CD4-positive, alpha-beta memory T cell (primary cell): ENCODE measurements at regions not wholly inside any gene's neighbourhood (a gene's known extent, or its start where the extent isn't known, plus 50 kb on each side); places are given as distances from the start of the nearest gene placed in this dataset.
"Not testable (repeated sequence)": the region's sequence is repeated elsewhere in the genome, so short reads cannot be mapped to it uniquely, and the experiment has no call there.

Experiments
- CTCF ChIA-PET: fragments of 350-600 bp; sonication (Branson Sonifier 250); formaldehyde crosslinking; loops from one replicate; lab custom pipeline; 2021; ENCODE audit warnings: inconsistent platforms; ENCODE audit not compliant: partially characterized antibody; lab: Charles Lee
- POLR2A ChIA-PET: fragments of 350-600 bp; sonication (Branson Sonifier 250); formaldehyde crosslinking; loops from one replicate; lab custom pipeline; 2021; ENCODE audit not compliant: partially characterized antibody; lab: Charles Lee
- DNase-seq, 5 donors: peaks; one replicate each; pipeline versions ENCODE4 v3.0.0 to v3.0.0-alpha.2; 2020 to 2022; ENCODE audit warnings: mixed read lengths in 1 of 5
- H3K27ac ChIP-seq: one replicate; pipeline ENCODE4 v1.7.0; 2013; ENCODE audit warnings: low read depth, low read length
- H3K27me3 ChIP-seq: 2 replicates; pipeline ENCODE4 v1.7.0; 2013; ENCODE audit warnings: mild to moderate bottlenecking, low read length, moderate library complexity; ENCODE audit not compliant: insufficient read depth
- H3K36me3 ChIP-seq: 2 replicates; pipeline ENCODE4 v1.7.0; 2013; ENCODE audit warnings: mild to moderate bottlenecking, low read length, moderate library complexity; ENCODE audit not compliant: insufficient read depth
- H3K4me1 ChIP-seq: 2 replicates; pipeline ENCODE4 v1.7.0; 2013; ENCODE audit warnings: mild to moderate bottlenecking, low read length, moderate library complexity; ENCODE audit not compliant: insufficient read depth
- H3K4me3 ChIP-seq, 2 donors: one replicate each; pipeline ENCODE4 v1.7.0; 2013; ENCODE audit warnings: low read length in 2 of 2, mild to moderate bottlenecking in 1 of 2
- H3K9me3 ChIP-seq, 2 donors: one replicate each; pipeline ENCODE4 v1.7.0; 2013; ENCODE audit warnings: low read length in 2 of 2, control low read depth in 1 of 2; ENCODE audit not compliant: control insufficient read depth in 1 of 2
- H3K27ac Mint-ChIP-seq, 7 donors: one replicate each; pipeline ENCODE4 v1.8.0; 2020 to 2021; ENCODE audit warnings: mixed read lengths in 7 of 7, mild to moderate bottlenecking in 6 of 7, inconsistent platforms in 3 of 7, moderate library complexity in 3 of 7
- H3K27me3 Mint-ChIP-seq, 2 donors: one replicate each; pipeline ENCODE4 v1.8.0; 2020 to 2021; ENCODE audit warnings: mixed read lengths in 2 of 2
- H3K36me3 Mint-ChIP-seq, 2 donors: one replicate each; pipeline ENCODE4 v1.8.0; 2020 to 2021; ENCODE audit warnings: mixed read lengths in 2 of 2, inconsistent platforms in 1 of 2, mild to moderate bottlenecking in 1 of 2
- H3K4me1 Mint-ChIP-seq, 4 donors: one replicate each; pipeline ENCODE4 v1.8.0; 2020 to 2021; ENCODE audit warnings: mixed read lengths in 4 of 4, mild to moderate bottlenecking in 1 of 4
- H3K4me3 Mint-ChIP-seq, 8 donors: one replicate each; pipeline ENCODE4 v1.8.0; 2020 to 2021; ENCODE audit warnings: mixed read lengths in 8 of 8, mild to moderate bottlenecking in 7 of 8, moderate library complexity in 6 of 8, inconsistent platforms in 3 of 8
- H3K9me3 Mint-ChIP-seq, 8 donors: one replicate each; pipeline ENCODE4 v1.8.0; 2020 to 2021; ENCODE audit warnings: mixed read lengths in 8 of 8, mild to moderate bottlenecking in 5 of 8, inconsistent platforms in 3 of 8, moderate library complexity in 1 of 8
- intact Hi-C: fragments of 100-400 bp; cut with micrococcal nuclease; formaldehyde crosslinking; loops from one replicate; pipeline ENCODE4 v1.15.1; 2023

GRCh38 chr2:109712123-109712449 is 82.0 kb upstream of the RGPD5 start:
- Histone ChIP-seq H3K27ac (no peak overlapping the region), H3K9me3 (no peaks in the 10 kb centered on the region), H3K4me1 (no peaks in the 10 kb centered on the region), H3K4me3 (no peak overlapping the region), H3K36me3 (no peaks in the 10 kb centered on the region), H3K27me3 (no peaks in the 10 kb centered on the region)
- CTCF ChIA-PET, result no interaction called here
- no peak for DNase-seq
- H3K27me3 Mint-ChIP-seq, result peaks cover 0 to 1% of the 10 kb centered on the region in 2 donors
- intact Hi-C loops, result no loop called here
- no peak overlapping the region for H3K27ac Mint-ChIP-seq
- POLR2A ChIA-PET, result no interaction called here
- no peak overlapping the region for H3K4me3 Mint-ChIP-seq
- no peaks in the 10 kb centered on the region for H3K9me3 Mint-ChIP-seq
- no peaks in the 10 kb centered on the region for H3K4me1 Mint-ChIP-seq
- no peaks in the 10 kb centered on the region for H3K36me3 Mint-ChIP-seq

DNA sequence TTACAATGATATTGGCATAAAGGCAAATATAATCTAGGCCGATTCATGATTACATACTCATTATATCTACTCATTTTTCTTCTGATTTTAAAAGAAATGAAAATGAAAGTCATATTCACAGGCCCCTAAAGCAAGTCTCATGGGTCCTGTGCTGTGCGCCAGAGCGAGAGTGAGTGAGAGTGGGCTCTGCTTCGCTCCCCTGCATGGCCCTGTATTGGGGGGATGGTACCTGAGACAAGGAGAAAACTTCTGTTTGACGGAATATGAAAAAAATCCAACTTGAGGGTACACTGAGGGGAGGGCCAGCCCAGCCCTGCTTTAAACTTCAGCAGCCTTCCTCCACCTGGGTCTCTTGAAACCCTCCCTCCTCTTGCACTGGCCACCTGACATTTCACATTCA is 81.4 kb upstream of the RGPD5 start:
- Histone ChIP-seq H3K27ac (no peak overlapping the region), H3K4me3 (no peak overlapping the region), H3K27me3 (no peaks in the 10 kb centered on the region), H3K36me3 (no peaks in the 10 kb centered on the region), H3K9me3 (no peaks in the 10 kb centered on the region), H3K4me1 (no peaks in the 10 kb centered on the region)
- POLR2A ChIA-PET, result no interaction called here
- CTCF ChIA-PET, result no interaction called here
- H3K9me3 Mint-ChIP-seq, result no peaks in the 10 kb centered on the region
- intact Hi-C loops, result no loop called here
- H3K27me3 Mint-ChIP-seq, result peaks cover 0 to 1% of the 10 kb centered on the region in 2 donors
- H3K36me3 Mint-ChIP-seq, result no peaks in the 10 kb centered on the region
- no peak overlapping the region for H3K27ac Mint-ChIP-seq
- no peaks in the 10 kb centered on the region for H3K4me1 Mint-ChIP-seq
- no peak overlapping the region for H3K4me3 Mint-ChIP-seq
- DNase-seq, result no peak

DNA sequence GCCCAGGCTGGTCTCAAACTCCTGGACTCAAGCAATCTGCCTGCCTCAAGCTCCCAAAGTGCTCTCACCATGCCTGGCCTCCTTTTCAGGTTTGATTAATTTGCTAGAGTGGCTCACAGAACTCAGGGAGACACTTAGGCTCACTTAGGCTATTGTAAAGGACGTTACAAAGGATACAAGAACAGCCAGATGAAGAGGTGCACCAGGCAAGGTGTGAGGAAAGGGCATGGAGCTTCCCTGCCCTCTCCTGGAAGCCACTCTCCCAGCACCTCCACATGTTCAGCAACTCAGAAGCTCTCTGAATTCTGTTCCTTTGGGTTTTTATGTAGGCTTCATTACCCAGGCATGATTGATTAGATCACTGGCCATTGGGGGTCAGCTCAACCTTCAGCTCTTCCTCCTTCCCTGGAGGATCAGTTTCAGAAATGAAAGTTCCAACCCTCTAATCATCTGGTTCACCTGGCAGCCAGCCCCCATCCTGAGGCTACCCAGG is 78.7 kb upstream of the RGPD5 start:
- ChIA-PET CTCF (no interaction called here), POLR2A (no interaction called here)
- Mint-ChIP-seq H3K36me3 (no peaks in the 10 kb centered on the region), H3K27me3 (no peaks in the 10 kb centered on the region), H3K9me3 (peaks cover 0 to 5% (median 1%) of the 10 kb centered on the region in 8 donors), H3K4me1 (no peaks in the 10 kb centered on the region), H3K27ac (no peak overlapping the region), H3K4me3 (no peak overlapping the region)
- H3K27ac ChIP-seq, result no peak overlapping the region
- H3K27me3 ChIP-seq, result no peaks in the 10 kb centered on the region
- no peak overlapping the region for H3K4me3 ChIP-seq
- H3K9me3 ChIP-seq, result no peaks in the 10 kb centered on the region
- no peaks in the 10 kb centered on the region for H3K4me1 ChIP-seq
- peak in 1 of 5 donors; percentile 2 for DNase-seq
- H3K36me3 ChIP-seq, result no peaks in the 10 kb centered on the region
- intact Hi-C loops, result no loop called here

- CTCF ChIA-PET, H3K4me1 Mint-ChIP-seq, POLR2A ChIA-PET, H3K9me3 ChIP-seq, H3K9me3 Mint-ChIP-seq, H3K4me1 ChIP-seq, intact Hi-C loops, H3K27ac Mint-ChIP-seq, H3K27ac ChIP-seq, H3K36me3 Mint-ChIP-seq, H3K27me3 Mint-ChIP-seq, H3K36me3 ChIP-seq, DNase-seq, H3K4me3 ChIP-seq, H3K27me3 ChIP-seq, H3K4me3 Mint-ChIP-seq: not testable (repeated sequence)
Observed at GRCh38 chr2:109716596-109716995, 77.5 kb upstream of the RGPD5 start.

DNA sequence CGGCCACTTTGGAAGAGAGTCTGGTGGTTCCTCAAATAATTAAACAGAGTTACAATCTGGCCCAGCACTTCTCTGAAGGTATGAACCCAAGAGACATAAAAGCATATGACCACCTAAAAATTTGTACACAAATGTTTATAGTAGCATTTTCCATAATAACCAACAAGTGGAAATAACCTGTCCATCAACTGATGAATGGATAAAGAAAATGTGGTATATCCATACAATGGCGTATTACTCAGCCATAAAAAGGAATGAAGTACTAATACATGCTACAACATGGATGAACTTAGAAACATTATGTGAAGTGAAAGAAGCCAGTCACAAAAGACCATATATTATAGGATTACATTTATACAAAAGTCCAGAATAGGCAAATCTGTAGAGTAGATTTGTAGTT is 76.0 kb upstream of the RGPD5 start:
- Mint-ChIP-seq H3K4me3 (no peak overlapping the region), H3K9me3 (peaks cover 0 to 5% (median 2%) of the 10 kb centered on the region in 8 donors), H3K4me1 (no peaks in the 10 kb centered on the region), H3K27ac (no peak overlapping the region), H3K27me3 (peaks cover 0 to 4% of the 10 kb centered on the region in 2 donors), H3K36me3 (no peaks in the 10 kb centered on the region)
- H3K27ac ChIP-seq, result no peak overlapping the region
- H3K27me3 ChIP-seq, result no peaks in the 10 kb centered on the region
- CTCF ChIA-PET, result no interaction called here
- H3K36me3 ChIP-seq, result no peaks in the 10 kb centered on the region
- H3K4me1 ChIP-seq, result no peaks in the 10 kb centered on the region
- no peaks in the 10 kb centered on the region for H3K9me3 ChIP-seq
- POLR2A ChIA-PET, result no interaction called here
- H3K4me3 ChIP-seq, result no peak overlapping the region
- intact Hi-C loops, result no loop called here
- DNase-seq, result no peak

- intact Hi-C loops, result no loop called here
- CTCF ChIA-PET, result no interaction called here
Observed at GRCh38 chr2:109719871-109720270, 74.2 kb upstream of the RGPD5 start.

GRCh38 chr2:109720380-109721106 is 73.6 kb upstream of the RGPD5 start:
- CTCF ChIA-PET, result no interaction called here
- no peak for DNase-seq
- Mint-ChIP-seq H3K4me3 (no peak overlapping the region), H3K9me3 (peaks cover 0 to 5% (median 3%) of the 10 kb centered on the region in 8 donors), H3K36me3 (no peaks in the 10 kb centered on the region), H3K4me1 (no peaks in the 10 kb centered on the region), H3K27ac (no peak overlapping the region), H3K27me3 (peaks cover 0 to 9% of the 10 kb centered on the region in 2 donors)
- Histone ChIP-seq H3K9me3 (no peaks in the 10 kb centered on the region), H3K36me3 (no peaks in the 10 kb centered on the region), H3K4me1 (no peaks in the 10 kb centered on the region), H3K27me3 (no peaks in the 10 kb centered on the region), H3K27ac (no peak overlapping the region), H3K4me3 (no peak overlapping the region)
- intact Hi-C loops, result no loop called here
- POLR2A ChIA-PET, result no interaction called here

More at GRCh38 chr2:109719871-109720270, 74.2 kb upstream of the RGPD5 start:
- POLR2A ChIA-PET, result no interaction called here
- peaks cover 0 to 5% (median 2%) of the 10 kb centered on the region in 8 donors for H3K9me3 Mint-ChIP-seq
- H3K4me3 Mint-ChIP-seq, result no peak overlapping the region
- H3K27me3 Mint-ChIP-seq, result peaks cover 0 to 6% of the 10 kb centered on the region in 2 donors
- Histone ChIP-seq H3K27ac (no peak overlapping the region), H3K4me1 (no peaks in the 10 kb centered on the region), H3K36me3 (no peaks in the 10 kb centered on the region), H3K9me3 (no peaks in the 10 kb centered on the region), H3K4me3 (no peak overlapping the region), H3K27me3 (no peaks in the 10 kb centered on the region)
- H3K36me3 Mint-ChIP-seq, result no peaks in the 10 kb centered on the region
- no peak overlapping the region for H3K27ac Mint-ChIP-seq
- H3K4me1 Mint-ChIP-seq, result no peaks in the 10 kb centered on the region
- no peak for DNase-seq
